ENCODE measurements at regions not wholly inside any gene's neighbourhood (a gene's known extent, or its start where the extent isn't known, plus 50 kb on each side); places are given as distances from the start of the nearest gene placed in this dataset.

DNA sequence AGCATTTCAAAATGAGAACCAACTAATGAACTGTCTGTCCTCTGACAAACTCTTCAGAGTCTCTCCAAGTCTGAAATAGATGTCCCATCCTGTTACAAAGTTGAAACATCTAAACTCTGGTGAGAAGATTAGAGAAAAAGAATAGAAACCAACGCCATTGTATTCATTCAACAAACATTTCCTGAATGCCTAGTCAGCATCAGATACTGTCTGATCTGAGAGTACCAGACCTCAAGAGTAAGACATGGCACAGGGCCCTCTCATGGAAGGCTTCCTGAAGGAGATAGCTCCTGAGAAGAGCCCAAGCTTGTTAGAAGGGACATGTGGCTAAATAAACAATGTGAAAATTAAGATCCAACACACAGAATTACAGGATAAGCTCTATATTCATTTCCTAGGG, 164.1 kb upstream of the LRRN1 start:
- Histone ChIP-seq H3K4me1 (no peaks in the 10 kb centered on the region), H3K27me3 (no peaks in the 10 kb centered on the region), H3K9me3 (no peaks in the 10 kb centered on the region), H3K36me3 (no peaks in the 10 kb centered on the region), H3K27ac (no peak overlapping the region), H3K4me3 (no peak overlapping the region)
- no peak for TF ChIP-seq EP300 (IDR thresholded peaks at IDR 0.05)
- no peak for TF ChIP-seq POLR2A (IDR thresholded peaks at IDR 0.05)
- no peak for TF ChIP-seq POLR2AphosphoS5 (IDR thresholded peaks at IDR 0.05)
- TF ChIP-seq, protein P1, sequence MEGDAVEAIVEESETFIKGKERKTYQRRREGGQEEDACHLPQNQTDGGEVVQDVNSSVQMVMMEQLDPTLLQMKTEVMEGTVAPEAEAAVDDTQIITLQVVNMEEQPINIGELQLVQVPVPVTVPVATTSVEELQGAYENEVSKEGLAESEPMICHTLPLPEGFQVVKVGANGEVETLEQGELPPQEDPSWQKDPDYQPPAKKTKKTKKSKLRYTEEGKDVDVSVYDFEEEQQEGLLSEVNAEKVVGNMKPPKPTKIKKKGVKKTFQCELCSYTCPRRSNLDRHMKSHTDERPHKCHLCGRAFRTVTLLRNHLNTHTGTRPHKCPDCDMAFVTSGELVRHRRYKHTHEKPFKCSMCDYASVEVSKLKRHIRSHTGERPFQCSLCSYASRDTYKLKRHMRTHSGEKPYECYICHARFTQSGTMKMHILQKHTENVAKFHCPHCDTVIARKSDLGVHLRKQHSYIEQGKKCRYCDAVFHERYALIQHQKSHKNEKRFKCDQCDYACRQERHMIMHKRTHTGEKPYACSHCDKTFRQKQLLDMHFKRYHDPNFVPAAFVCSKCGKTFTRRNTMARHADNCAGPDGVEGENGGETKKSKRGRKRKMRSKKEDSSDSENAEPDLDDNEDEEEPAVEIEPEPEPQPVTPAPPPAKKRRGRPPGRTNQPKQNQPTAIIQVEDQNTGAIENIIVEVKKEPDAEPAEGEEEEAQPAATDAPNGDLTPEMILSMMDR (IDR thresholded peaks at IDR 0.05), result no peak
- WGBS, 2 donors, result 79 to 83% methylated on average over 1 of the region's 1 CpG
- intact Hi-C loops (cut with DNase I), result no loop called here
- DNase-seq, result no peak

DNA sequence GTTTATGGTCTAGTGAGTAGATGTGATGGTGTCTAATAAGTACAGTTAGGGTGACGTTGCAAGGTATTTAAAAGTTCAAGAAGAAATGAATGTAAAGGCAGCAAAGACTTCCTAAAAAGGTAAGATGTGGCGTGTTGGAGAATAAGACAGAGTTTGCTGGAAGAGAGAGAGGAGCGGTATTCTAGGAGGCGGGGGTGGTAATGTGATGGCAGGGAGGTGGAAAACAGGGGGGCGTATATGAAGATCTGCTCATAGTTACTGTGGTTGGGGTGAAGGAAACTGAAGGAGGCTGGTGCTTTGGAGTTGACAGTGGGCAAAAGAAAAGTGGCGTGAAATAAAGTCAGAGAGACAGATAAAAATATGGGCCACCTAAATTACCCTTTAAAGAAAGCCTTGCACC, 164.9 kb upstream of the LRRN1 start:
- Histone ChIP-seq H3K36me3 (no peaks in the 10 kb centered on the region), H3K4me3 (no peak overlapping the region), H3K9me3 (no peaks in the 10 kb centered on the region), H3K27ac (no peak overlapping the region), H3K27me3 (no peaks in the 10 kb centered on the region), H3K4me1 (no peaks in the 10 kb centered on the region)
- intact Hi-C loops (cut with DNase I), result no loop called here
- no peak for TF ChIP-seq POLR2AphosphoS5 (IDR thresholded peaks at IDR 0.05)
- no peak for TF ChIP-seq POLR2A (IDR thresholded peaks at IDR 0.05)
- TF ChIP-seq, protein P1 (IDR thresholded peaks at IDR 0.05), result no peak
- no peak for TF ChIP-seq EP300 (IDR thresholded peaks at IDR 0.05)
- no peak for DNase-seq
- 93 to 94% methylated on average over 6 of the region's 6 CpGs for WGBS, 2 donors

DNA sequence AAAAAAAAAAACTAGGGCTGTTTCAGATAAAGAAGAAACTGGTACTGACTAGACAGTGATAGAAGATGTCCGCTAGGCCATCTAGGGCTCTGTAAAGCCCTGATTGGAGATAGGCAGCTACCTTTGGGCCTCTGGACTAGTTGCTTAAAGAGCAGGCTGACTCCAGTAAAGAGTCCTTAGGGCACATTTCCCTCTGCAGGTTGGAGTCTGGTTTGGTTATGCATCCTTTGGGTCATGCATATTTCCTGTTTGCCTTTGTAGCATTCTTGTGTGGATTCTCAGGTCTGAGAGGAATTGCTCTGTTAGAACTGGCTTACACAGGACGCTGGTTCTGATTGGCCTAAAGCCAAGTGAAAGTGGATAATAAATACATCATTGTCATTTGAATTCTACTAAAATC, 165.5 kb upstream of the LRRN1 start:
- DNase-seq, result no peak
- H3K9me3 ChIP-seq, result no peaks in the 10 kb centered on the region
- 59 to 73% methylated on average over 2 of the region's 2 CpGs for WGBS, 2 donors
- H3K4me1 ChIP-seq, result no peaks in the 10 kb centered on the region
- H3K27me3 ChIP-seq, result no peaks in the 10 kb centered on the region
- no peak overlapping the region for H3K4me3 ChIP-seq
- no peaks in the 10 kb centered on the region for H3K36me3 ChIP-seq
- H3K27ac ChIP-seq, result no peak overlapping the region
- intact Hi-C loops (cut with DNase I), result no loop called here
- TF ChIP-seq, protein P1 (IDR thresholded peaks at IDR 0.05), result no peak
- TF ChIP-seq POLR2AphosphoS5 (IDR thresholded peaks at IDR 0.05) (no peak), POLR2A (IDR thresholded peaks at IDR 0.05) (no peak), EP300 (IDR thresholded peaks at IDR 0.05) (no peak)

DNA sequence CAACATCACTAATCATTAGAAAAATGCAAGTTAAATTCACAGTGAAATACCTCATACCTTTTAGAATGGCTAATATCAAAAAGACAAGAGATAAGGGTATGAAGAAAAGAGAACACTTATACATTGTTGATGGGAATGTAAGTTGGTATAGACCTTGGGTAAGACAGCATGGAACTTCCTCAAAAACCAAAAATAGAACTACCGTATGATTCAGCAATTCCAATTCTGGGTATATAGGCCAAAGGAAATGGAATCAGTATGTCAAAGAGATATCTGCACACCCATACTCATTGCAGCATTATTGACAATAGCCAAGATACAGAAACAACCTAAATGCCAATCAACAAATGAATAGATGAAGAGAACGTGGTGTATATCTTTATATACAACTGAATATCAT, 166.8 kb upstream of the LRRN1 start:
- Histone ChIP-seq H3K27me3 (no peaks in the 10 kb centered on the region), H3K4me1 (no peaks in the 10 kb centered on the region), H3K4me3 (no peak overlapping the region), H3K27ac (no peak overlapping the region), H3K9me3 (no peaks in the 10 kb centered on the region), H3K36me3 (no peaks in the 10 kb centered on the region)
- TF ChIP-seq, protein P1 (IDR thresholded peaks at IDR 0.05), result no peak
- TF ChIP-seq POLR2AphosphoS5 (IDR thresholded peaks at IDR 0.05) (no peak), POLR2A (IDR thresholded peaks at IDR 0.05) (no peak)
- intact Hi-C loops (cut with DNase I), result no loop called here
- DNase-seq, result no peak
- 75 to 79% methylated on average over 2 of the region's 2 CpGs for WGBS, 2 donors

DNA sequence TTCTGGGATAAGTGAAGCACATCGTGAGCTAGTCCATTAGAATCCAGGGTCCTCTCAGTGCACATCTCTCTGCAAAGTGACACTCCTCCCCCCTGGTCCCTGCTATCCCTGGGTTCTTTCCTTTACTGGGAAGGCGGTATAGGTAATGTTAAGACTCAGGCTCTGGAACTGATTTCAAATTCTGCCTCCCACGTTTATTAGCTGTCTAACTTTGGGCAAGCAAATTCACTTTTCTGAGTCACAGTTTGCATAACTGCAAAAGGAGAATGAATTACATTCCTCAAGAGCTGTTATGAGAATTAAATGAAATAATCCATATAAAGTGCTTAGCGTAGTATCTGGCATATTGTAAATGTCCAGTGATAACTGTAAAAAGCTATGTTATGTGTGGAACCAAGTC, 168.1 kb upstream of the LRRN1 start:
- 86 to 87% methylated on average over 4 of the region's 4 CpGs for WGBS, 2 donors
- H3K4me1 ChIP-seq, result no peaks in the 10 kb centered on the region
- TF ChIP-seq POLR2A (IDR thresholded peaks at IDR 0.05) (no peak), POLR2AphosphoS5 (IDR thresholded peaks at IDR 0.05) (no peak), EP300 (IDR thresholded peaks at IDR 0.05) (no peak)
- TF ChIP-seq, protein P1 (IDR thresholded peaks at IDR 0.05), result no peak
- DNase-seq, result no peak
- intact Hi-C loops (cut with DNase I), result no loop called here
- H3K4me3 ChIP-seq, result no peak overlapping the region
- H3K27ac ChIP-seq, result no peak overlapping the region
- no peaks in the 10 kb centered on the region for H3K9me3 ChIP-seq
- H3K36me3 ChIP-seq, result no peaks in the 10 kb centered on the region
- no peaks in the 10 kb centered on the region for H3K27me3 ChIP-seq
